Left ventricle myocardium inferior (tissue), 1 donor: ENCODE measurements at regions not wholly inside any gene's neighbourhood (a gene's known extent, or its start where the extent isn't known, plus 50 kb on each side); places are given as distances from the start of the nearest gene placed in this dataset.
"Not testable (repeated sequence)": the region's sequence is repeated elsewhere in the genome, so short reads cannot be mapped to it uniquely, and the experiment has no call there.

Experiments used
- DNase-seq: peaks from one replicate; pipeline ENCODE4 v3.0.0-alpha.2; 2020
- H3K27ac ChIP-seq: fragments of 200-600 bp; replicated peaks from 2 replicates; pipeline ENCODE4 v1.8.0; 2021
- H3K27me3 ChIP-seq: fragments of 200-600 bp; 2 replicates; pipeline ENCODE4 v1.8.0; 2021; ENCODE audit warnings: low read depth
- H3K36me3 ChIP-seq: fragments of 200-600 bp; 2 replicates; pipeline ENCODE4 v1.8.0; 2021
- H3K4me1 ChIP-seq: fragments of 200-600 bp; 2 replicates; pipeline ENCODE4 v1.8.0; 2021
- H3K4me3 ChIP-seq: fragments of 200-600 bp; 2 replicates; pipeline ENCODE4 v1.8.0; 2021; ENCODE audit warnings: mild to moderate bottlenecking, moderate library complexity
- H3K9me3 ChIP-seq: fragments of 200-600 bp; replicated peaks from 2 replicates; pipeline ENCODE4 v1.8.0; 2021
- intact Hi-C: fragments of 100-400 bp; cut with micrococcal nuclease; formaldehyde crosslinking; loops from one replicate; pipeline ENCODE4 v1.11.0; 2022
- TF ChIP-seq, protein P1 (sequence below): fragments of 200-600 bp; IDR thresholded peaks from 2 replicates; pipeline ENCODE4 v1.8.0; 2021; ENCODE audit warnings: antibody characterized with exemption, mild to moderate bottlenecking, borderline replicate concordance
- donor health status: DM: no; HTN: yes; CAD: no; lungs with severe emphysema.

DNA sequence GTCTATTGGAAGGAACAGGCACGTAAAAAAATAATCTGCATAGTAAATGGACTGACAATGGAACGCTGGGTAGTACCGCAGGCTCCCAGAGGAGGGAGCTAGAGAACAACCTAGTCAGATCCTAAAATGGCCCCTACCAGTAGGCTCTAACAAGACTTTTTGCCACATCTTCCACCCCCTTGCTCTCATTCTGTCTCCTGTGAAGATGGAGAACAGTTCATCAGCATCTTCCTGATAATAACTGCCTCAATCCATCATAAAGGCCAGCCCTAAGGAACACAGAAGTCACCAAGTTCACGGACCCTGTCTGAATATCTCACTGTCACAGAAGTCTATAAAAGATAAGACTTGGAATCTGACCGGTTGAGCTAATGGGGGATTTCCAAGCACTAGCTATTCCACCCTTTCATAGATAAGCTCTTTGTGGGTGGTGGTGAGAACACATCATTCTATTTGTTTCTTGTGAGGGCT lies 133.4 kb downstream of the SLC1A3 start:
- Histone ChIP-seq H3K27ac (no peak overlapping the region), H3K36me3 (no peaks in the 10 kb centered on the region), H3K4me1 (peaks cover 17% of the 10 kb centered on the region), H3K4me3 (no peak overlapping the region), H3K27me3 (peaks cover 22% of the 10 kb centered on the region), H3K9me3 (no peaks in the 10 kb centered on the region)
- TF ChIP-seq, protein P1, sequence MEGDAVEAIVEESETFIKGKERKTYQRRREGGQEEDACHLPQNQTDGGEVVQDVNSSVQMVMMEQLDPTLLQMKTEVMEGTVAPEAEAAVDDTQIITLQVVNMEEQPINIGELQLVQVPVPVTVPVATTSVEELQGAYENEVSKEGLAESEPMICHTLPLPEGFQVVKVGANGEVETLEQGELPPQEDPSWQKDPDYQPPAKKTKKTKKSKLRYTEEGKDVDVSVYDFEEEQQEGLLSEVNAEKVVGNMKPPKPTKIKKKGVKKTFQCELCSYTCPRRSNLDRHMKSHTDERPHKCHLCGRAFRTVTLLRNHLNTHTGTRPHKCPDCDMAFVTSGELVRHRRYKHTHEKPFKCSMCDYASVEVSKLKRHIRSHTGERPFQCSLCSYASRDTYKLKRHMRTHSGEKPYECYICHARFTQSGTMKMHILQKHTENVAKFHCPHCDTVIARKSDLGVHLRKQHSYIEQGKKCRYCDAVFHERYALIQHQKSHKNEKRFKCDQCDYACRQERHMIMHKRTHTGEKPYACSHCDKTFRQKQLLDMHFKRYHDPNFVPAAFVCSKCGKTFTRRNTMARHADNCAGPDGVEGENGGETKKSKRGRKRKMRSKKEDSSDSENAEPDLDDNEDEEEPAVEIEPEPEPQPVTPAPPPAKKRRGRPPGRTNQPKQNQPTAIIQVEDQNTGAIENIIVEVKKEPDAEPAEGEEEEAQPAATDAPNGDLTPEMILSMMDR: peak; percentile 73
- peak; percentile 55 for DNase-seq
- intact Hi-C loops: loop anchor here (10.0 kb wide), 2 partner anchors 125 to 265 kb away; no protein-coding TSS in a partner anchor

DNA sequence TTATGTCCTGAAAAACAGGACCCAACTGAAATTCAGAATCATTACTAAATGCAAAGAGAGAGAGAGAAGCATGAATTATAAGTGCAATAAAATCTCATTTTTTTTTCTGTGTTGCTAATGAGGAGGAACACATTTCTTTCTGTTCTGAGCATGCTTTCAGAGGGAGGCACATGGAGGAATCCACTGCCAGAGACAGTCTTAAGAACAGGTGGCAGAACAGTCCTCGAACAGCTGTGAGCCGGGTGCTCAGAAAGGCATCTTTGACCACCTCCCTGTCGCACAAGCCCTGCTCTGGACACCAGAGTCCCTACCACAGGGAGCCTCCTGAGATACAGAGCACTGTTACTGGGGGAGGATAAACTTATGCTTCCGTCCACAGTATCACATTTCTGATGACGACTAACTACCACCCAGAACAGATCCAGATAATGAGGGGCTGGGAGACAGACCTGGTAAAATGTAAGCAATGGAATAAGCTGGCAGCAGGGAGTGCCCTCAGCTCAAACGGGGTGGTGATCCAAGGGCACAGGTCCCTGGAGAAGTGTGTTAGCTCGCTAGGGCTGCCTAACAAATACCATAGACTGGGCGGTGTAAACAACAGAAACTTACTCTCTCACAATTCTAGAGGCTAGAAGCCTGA lies 134.0 kb downstream of the SLC1A3 start:
- H3K4me3 ChIP-seq: no peak overlapping the region
- intact Hi-C loops: loop anchor here (10.0 kb wide), 1 partner anchor 124 kb away; no protein-coding TSS in a partner anchor
- peaks cover 23% of the 10 kb centered on the region for H3K4me1 ChIP-seq
- DNase-seq: no peak
- H3K9me3 ChIP-seq: no peaks in the 10 kb centered on the region
- H3K27me3 ChIP-seq: peaks cover 22% of the 10 kb centered on the region
- TF ChIP-seq, protein P1: no peak
- peak overlapping the region; percentile 11 for H3K27ac ChIP-seq
- no peaks in the 10 kb centered on the region for H3K36me3 ChIP-seq

DNA sequence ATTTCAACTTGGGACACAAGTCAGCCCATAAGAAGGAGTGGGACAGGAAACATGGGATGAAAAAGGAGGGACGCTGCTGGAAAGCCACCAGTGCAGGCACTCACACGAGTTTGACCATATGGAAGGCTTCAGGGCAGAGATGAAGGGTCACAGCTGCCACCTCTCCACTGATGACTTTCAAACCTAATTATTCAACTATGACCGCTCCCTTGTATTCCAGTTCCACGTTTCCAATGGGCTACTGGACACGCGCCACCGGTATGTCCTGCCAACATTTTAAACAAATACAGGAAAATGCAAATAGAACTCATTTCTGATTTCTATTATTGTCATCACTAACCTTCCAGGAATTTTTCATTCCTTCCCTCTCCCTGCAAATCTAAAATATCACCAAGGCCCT lies 134.7 kb downstream of the SLC1A3 start:
- Histone ChIP-seq H3K36me3 (no peaks in the 10 kb centered on the region), H3K27ac (no peak overlapping the region), H3K4me1 (peaks cover 26% of the 10 kb centered on the region), H3K9me3 (no peaks in the 10 kb centered on the region), H3K4me3 (no peak overlapping the region), H3K27me3 (peaks cover 22% of the 10 kb centered on the region)
- intact Hi-C loops: loop anchor here (10.0 kb wide), 1 partner anchor 124 kb away; no protein-coding TSS in a partner anchor
- TF ChIP-seq, protein P1: no peak
- DNase-seq: no peak

DNA sequence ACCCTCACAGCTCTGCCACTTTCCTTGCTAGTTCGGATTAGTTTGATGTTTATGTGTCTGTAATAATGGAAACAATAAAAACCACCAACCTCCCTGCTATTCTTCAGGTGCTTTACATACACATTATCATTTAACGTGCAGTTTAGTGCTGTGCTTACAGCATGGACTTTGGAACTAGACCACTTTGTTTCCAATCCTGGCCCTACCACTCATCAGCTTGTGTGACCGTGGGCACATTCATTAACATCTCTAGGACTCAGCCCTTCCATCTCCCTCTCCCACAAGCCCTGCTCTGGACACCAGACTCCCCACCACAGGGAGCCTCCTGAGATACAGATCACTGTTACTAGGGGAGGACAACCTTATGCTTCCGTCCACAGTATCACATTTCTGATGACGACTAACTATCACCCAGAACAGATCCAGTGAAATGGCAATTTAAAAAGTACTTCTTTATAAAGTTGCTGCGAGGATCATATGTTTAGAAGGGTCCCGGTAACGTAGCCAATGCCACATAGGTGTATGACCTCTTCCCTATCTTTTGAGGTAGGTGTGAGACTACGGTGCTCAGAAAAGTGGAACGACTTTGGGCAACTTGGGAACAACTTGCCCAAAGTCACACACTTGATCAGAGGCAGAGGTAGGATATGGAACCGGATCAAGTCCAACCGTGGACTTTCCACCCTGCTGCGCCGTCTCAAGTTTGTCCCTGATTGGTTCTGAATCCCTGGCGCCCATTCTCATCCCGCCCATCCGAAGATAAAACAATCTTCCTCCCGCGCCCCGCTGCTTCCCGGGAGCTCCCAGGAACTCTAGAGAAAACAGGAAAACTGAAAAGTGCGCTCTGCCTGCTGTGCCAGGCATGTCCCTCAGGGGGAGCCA lies 132.4 kb upstream of the NIPBL start:
- DNase-seq: peak; percentile 58
- intact Hi-C loops: loop anchor here (10.0 kb wide), 1 partner anchor 121 kb away; no protein-coding TSS in a partner anchor
- Histone ChIP-seq H3K27me3 (peaks cover 11% of the 10 kb centered on the region), H3K36me3 (no peaks in the 10 kb centered on the region), H3K4me3 (peak overlapping the region; percentile 78), H3K4me1 (peaks cover 26% of the 10 kb centered on the region), H3K27ac (no peak overlapping the region), H3K9me3 (no peaks in the 10 kb centered on the region)
- TF ChIP-seq, protein P1: peak; percentile 69

DNA sequence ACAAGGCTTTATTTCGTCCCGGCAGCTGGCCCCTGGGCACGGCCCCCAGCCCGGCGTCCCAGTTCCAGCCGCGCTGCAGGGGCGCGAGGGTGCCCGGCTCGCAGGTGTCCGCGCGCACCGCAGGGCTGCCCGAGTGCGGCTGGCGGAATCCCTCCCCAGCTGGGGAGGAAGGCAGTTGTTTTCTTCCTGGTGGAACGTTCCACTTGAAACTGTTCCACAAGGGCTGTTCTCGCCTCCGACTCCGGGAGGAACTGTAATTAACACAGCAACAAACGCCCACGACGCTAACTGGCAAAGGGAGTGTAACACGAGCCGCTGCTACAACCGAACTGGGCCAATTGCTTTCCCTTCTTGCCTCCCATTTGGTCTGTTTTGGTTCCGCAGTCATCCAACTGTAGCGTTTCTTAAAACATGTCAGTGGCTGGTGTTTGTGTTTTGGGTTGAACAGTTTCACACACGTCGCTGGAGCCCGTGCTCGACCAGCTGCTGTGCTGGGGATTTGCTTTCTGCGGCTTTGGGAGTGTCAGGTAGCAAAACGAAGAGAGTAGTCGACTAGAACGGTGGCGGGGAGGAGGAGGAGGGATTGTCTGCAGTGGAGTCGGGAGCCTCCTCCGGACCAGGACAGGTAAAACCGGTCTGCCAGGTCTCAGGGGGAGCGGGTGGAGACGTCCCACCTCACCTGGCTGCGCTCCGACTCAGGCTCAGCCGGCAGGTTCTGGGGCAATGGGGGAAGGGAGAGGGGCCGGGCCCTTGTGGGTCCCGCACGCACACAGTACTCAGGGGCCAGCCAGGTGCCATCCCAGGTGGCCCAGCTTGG lies 131.6 kb upstream of the NIPBL start:
- Histone ChIP-seq H3K27me3 (peaks cover 11% of the 10 kb centered on the region), H3K4me3 (peak overlapping the region; percentile 78), H3K36me3 (no peaks in the 10 kb centered on the region), H3K4me1 (peaks cover 26% of the 10 kb centered on the region), H3K27ac (peak overlapping the region; percentile 27), H3K9me3 (no peaks in the 10 kb centered on the region)
- TF ChIP-seq, protein P1: peak; percentile 28
- no peak for DNase-seq
- intact Hi-C loops: loop anchor here (10.0 kb wide), 1 partner anchor 120 kb away; no protein-coding TSS in a partner anchor

DNA sequence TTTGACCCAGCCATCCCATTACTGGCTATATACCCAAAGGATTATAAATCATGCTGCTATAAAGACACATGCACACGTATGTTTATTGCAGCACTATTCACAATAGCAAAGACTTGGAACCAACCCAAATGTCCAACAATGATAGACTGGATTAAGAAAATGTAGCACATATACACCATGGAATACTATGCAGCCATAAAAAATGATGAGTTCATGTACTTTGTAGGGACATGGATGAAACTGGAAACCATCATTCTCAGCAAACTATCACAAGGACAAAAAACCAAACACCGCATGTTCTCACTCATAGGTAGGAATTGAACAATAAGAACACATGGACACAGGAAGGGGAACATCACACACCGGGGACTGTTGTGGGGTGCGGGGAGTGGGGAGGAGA lies 128.8 kb upstream of the NIPBL start:
- H3K27ac ChIP-seq, DNase-seq, H3K27me3 ChIP-seq, H3K36me3 ChIP-seq, H3K9me3 ChIP-seq, H3K4me3 ChIP-seq: not testable (repeated sequence)
- H3K4me1 ChIP-seq: peaks cover 24% of the 10 kb centered on the region
- intact Hi-C loops: loop anchor here (10.0 kb wide), 1 partner anchor 117 kb away; no protein-coding TSS in a partner anchor
